HEK293 (cell line): ENCODE measurements at regions not wholly inside any gene's neighbourhood (a gene's known extent, or its start where the extent isn't known, plus 50 kb on each side); places are given as distances from the start of the nearest gene placed in this dataset.

Source experiments
- CTCF ChIP-seq: fragments of 450-650 bp; formaldehyde crosslinking; IDR thresholded peaks from 2 replicates; pipeline ENCODE4 v1.5.1; 2016; ENCODE audit warnings: missing biosample characterization, missing genetic modification characterization
- PRDM1 ChIP-seq: fragments of 450-650 bp; formaldehyde crosslinking; IDR thresholded peaks from 2 replicates; pipeline ENCODE4; 2016; ENCODE audit warnings: missing biosample characterization, missing genetic modification characterization
- ZNF24 ChIP-seq: fragments of 450-650 bp; formaldehyde crosslinking; IDR thresholded peaks from 2 replicates; pipeline ENCODE4 v1.5.1; 2016; ENCODE audit warnings: missing biosample characterization, missing genetic modification characterization
- ZNF394 ChIP-seq: fragments of 450-650 bp; formaldehyde crosslinking; IDR thresholded peaks from 2 replicates; pipeline ENCODE4 v1.5.1; 2016; ENCODE audit warnings: missing biosample characterization, missing genetic modification characterization, mild to moderate bottlenecking, moderate library complexity, borderline replicate concordance
- TF ChIP-seq, protein P1 (sequence below): fragments of 450-650 bp; formaldehyde crosslinking; IDR thresholded peaks from 2 replicates; pipeline ENCODE4 v1.5.1; 2016; ENCODE audit warnings: missing biosample characterization, missing genetic modification characterization

DNA sequence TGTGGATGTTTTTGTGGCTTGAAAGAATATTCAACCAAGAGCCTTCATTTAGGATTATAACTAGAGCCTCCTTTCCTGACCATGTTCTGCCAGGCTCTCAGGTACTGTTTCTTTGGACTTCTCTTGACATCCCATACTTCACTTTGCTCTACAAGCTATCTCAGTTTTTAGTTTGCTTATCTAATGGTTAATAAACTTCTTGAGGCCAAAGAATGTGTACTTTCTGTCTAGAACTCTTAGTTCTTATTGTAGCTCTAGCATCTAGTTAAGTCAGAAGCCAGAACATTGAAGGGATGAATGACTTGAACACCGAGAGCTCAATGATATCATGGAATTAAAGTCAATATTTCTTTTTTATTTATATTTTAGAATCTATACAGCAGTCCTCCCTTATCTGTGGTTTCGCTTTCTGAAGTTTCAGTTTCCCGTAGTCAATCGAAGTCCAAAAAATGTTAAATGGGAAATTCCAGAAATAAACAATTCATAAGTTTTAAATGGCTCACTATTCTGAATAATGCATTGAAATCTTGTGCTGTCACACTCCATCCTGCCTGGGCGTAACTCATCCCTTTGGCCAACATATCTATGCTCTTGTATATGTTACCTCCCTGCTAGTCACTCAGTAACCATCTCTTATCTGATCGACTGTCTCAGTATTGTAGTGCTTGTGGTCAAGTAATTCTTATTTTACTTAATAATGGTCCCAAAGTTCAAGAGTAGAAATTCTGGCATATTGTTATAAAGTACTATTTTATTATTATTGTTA lies 368.6 kb upstream of the RBMS3 start:
- no peak for TF ChIP-seq ZNF24 (tag by site-specific recombination)
- TF ChIP-seq, protein P1, sequence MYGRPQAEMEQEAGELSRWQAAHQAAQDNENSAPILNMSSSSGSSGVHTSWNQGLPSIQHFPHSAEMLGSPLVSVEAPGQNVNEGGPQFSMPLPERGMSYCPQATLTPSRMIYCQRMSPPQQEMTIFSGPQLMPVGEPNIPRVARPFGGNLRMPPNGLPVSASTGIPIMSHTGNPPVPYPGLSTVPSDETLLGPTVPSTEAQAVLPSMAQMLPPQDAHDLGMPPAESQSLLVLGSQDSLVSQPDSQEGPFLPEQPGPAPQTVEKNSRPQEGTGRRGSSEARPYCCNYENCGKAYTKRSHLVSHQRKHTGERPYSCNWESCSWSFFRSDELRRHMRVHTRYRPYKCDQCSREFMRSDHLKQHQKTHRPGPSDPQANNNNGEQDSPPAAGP (tag by site-specific recombination), result no peak
- no peak for TF ChIP-seq CTCF (tag by site-specific recombination)
- TF ChIP-seq PRDM1, result no peak
- TF ChIP-seq ZNF394 (tag by site-specific recombination), result no peak
